ENCODE measurements at regions not wholly inside any gene's neighbourhood (a gene's known extent, or its start where the extent isn't known, plus 50 kb on each side); places are given as distances from the start of the nearest gene placed in this dataset.

DNA sequence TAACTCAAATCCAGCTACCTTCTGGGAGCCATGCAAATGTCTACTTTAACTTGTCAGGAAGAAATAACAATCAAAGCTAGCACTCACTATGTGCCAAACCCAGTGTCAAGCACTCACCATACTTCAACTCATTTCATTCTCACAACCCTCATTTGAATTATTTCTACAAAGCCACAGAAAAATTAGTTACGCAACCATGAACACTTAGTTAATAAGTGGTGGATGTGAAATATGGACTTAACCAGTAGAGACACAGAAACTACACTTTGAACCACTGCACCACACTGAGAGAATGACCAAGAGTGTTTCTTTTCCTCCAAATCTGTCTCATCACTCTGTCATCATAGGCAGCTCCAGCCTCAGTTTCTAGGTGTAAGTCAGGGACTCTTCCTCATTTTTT lies 91.0 kb upstream of the MBNL1 start:
- no peak overlapping the region for H2AK5ac ChIP-seq (ENCODE audit: low read length)
- no peak overlapping the region for H3K27ac ChIP-seq (ENCODE audit: low read depth, low read length)
- H2AFZ ChIP-seq (ENCODE audit: insufficient read depth, low read length, poor library complexity), result no peak overlapping the region
- whole genome bisulfite sequencing (ENCODE audit: extremely low coverage, insufficient coverage, insufficient read length), result 100% methylated on average over 1 of the region's 1 CpG
- H3K4me3 ChIP-seq (ENCODE audit: low read depth, low read length), result no peak overlapping the region
- H4K12ac ChIP-seq (ENCODE audit: low read depth, low read length), result no peak overlapping the region
- no peaks in the 10 kb centered on the region for H3K4me1 ChIP-seq (ENCODE audit: control insufficient read depth in 1 of 2, insufficient read depth in 2 of 2, low read length in 2 of 2)
- DNase-seq, result no peak
- H3K14ac ChIP-seq (ENCODE audit: low read length), result no peak overlapping the region
- H2BK12ac ChIP-seq (ENCODE audit: low read length), result no peak overlapping the region
- H3K4ac ChIP-seq (ENCODE audit: low read depth, low read length), result no peak overlapping the region
- H4K91ac ChIP-seq (ENCODE audit: low read depth, low read length), result no peak overlapping the region
- H2BK5ac ChIP-seq (ENCODE audit: low read depth, low read length, poor library complexity), result no peak overlapping the region
- H3K9ac ChIP-seq (ENCODE audit: low read length), result no peak overlapping the region
- H4K8ac ChIP-seq (ENCODE audit: low read depth, low read length), result no peak overlapping the region
- H3K4me2 ChIP-seq (ENCODE audit: low read length), result no peak overlapping the region
- H2BK120ac ChIP-seq (ENCODE audit: insufficient read depth, low read length, poor library complexity), result no peak overlapping the region
- no peak overlapping the region for H3K23ac ChIP-seq (ENCODE audit: low read length)
- H3K27me3 ChIP-seq (ENCODE audit: insufficient read depth, low read length), result no peaks in the 10 kb centered on the region
- no peaks in the 10 kb centered on the region for H3K79me1 ChIP-seq (ENCODE audit: low read length)
- no peak overlapping the region for H3K18ac ChIP-seq (ENCODE audit: low read length)
- no peaks in the 10 kb centered on the region for H3K9me3 ChIP-seq (ENCODE audit: insufficient read depth, low read depth, low read length)
- H3K36me3 ChIP-seq (ENCODE audit: control insufficient read depth in 1 of 2, insufficient read depth in 2 of 2, low read length in 2 of 2), result no peaks in the 10 kb centered on the region
- H3K79me2 ChIP-seq (ENCODE audit: control insufficient read depth, insufficient read depth, low read length, poor library complexity), result no peaks in the 10 kb centered on the region

DNA sequence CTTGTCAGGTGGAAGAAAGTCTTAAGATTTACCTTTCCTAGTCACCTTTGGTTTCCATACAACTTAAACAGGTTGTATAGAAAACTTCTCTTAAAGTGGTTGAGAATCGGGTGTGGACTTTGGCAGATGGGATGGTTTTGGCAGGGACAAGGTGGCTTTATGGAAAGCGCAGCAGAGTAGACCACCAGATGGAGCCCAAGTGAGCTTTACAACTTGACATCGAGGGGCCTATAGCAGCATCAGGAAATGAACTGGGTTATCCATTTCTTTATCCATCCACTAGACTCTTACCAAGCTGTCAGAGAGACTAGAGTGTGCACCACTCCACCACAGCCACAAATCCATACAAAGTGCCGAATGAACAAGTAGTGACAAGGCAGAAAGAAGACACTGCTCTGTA lies 85.3 kb upstream of the MBNL1 start:
- H3K18ac ChIP-seq (ENCODE audit: low read length), result no peak overlapping the region
- no peaks in the 10 kb centered on the region for H3K27me3 ChIP-seq (ENCODE audit: insufficient read depth, low read length)

DNA sequence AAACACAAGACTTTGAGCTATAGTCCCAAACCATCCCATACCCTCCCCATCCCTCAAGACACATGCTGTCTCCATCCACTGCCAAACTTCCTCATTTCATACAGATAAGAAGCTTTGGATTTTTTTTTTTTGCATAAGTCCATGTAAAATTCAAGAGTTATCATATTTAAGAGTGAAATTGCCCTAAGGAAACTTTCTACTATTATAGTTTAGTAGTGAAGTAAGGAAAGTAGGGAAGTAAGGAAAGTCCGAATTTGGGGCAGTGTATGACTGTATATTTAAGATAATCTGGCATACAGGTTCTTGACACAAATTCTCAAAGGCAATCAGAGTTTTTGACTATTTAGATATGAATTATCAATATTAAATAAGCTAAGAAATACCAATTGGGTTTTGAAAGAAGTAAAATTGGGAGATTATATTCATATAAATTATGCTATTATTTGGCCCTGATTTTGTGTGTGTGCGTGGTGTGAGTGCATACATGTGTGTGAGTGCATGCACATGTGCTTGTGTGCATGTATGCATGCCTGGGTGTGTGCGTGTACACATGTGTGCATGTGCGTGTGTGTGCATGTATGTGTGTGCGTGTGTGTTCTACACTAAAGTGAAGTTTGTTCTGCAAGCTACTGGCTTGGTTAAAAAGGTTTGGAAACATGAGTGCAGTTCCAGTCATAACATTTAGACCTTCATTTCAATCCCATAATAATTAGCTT lies 83.6 kb upstream of the MBNL1 start:
- Histone ChIP-seq H3K36me3 (ENCODE audit: control insufficient read depth in 1 of 2, insufficient read depth in 2 of 2, low read length in 2 of 2) (no peaks in the 10 kb centered on the region), H4K91ac (ENCODE audit: low read depth, low read length) (no peak overlapping the region), H3K9me3 (ENCODE audit: insufficient read depth, low read depth, low read length) (peaks cover 2% of the 10 kb centered on the region), H3K14ac (ENCODE audit: low read length) (no peak overlapping the region), H3K9ac (ENCODE audit: low read length) (peak overlapping the region; percentile 57), H3K4me3 (ENCODE audit: low read depth, low read length) (no peak overlapping the region), H3K4ac (ENCODE audit: low read depth, low read length) (no peak overlapping the region), H2AK5ac (ENCODE audit: low read length) (no peak overlapping the region), H4K8ac (ENCODE audit: low read depth, low read length) (no peak overlapping the region), H3K4me2 (ENCODE audit: low read length) (no peak overlapping the region), H4K12ac (ENCODE audit: low read depth, low read length) (no peak overlapping the region), H3K79me2 (ENCODE audit: control insufficient read depth, insufficient read depth, low read length, poor library complexity) (no peaks in the 10 kb centered on the region), H2BK12ac (ENCODE audit: low read length) (no peak overlapping the region), H3K23ac (ENCODE audit: low read length) (peak overlapping the region; percentile 100), H3K18ac (ENCODE audit: low read length) (no peak overlapping the region), H2BK5ac (ENCODE audit: low read depth, low read length, poor library complexity) (no peak overlapping the region), H2BK120ac (ENCODE audit: insufficient read depth, low read length, poor library complexity) (no peak overlapping the region), H2AFZ (ENCODE audit: insufficient read depth, low read length, poor library complexity) (no peak overlapping the region), H3K27me3 (ENCODE audit: insufficient read depth, low read length) (no peaks in the 10 kb centered on the region), H3K27ac (ENCODE audit: low read depth, low read length) (no peak overlapping the region), H3K79me1 (ENCODE audit: low read length) (no peaks in the 10 kb centered on the region), H3K4me1 (ENCODE audit: control insufficient read depth in 1 of 2, insufficient read depth in 2 of 2, low read length in 2 of 2) (no peaks in the 10 kb centered on the region)
- no peak for DNase-seq
- no CpG with 5 or more reads among the region's 5 CpGs for WGBS (ENCODE audit: extremely low coverage, insufficient coverage, insufficient read length)

More for the DNA sequence above, 85.3 kb upstream of the MBNL1 start:
- no CpG with 5 or more reads among the region's 4 CpGs for WGBS (ENCODE audit: extremely low coverage, insufficient coverage, insufficient read length)
- no peaks in the 10 kb centered on the region for H3K79me2 ChIP-seq (ENCODE audit: control insufficient read depth, insufficient read depth, low read length, poor library complexity)
- H2AFZ ChIP-seq (ENCODE audit: insufficient read depth, low read length, poor library complexity), result no peak overlapping the region
- H3K14ac ChIP-seq (ENCODE audit: low read length), result no peak overlapping the region
- H2BK5ac ChIP-seq (ENCODE audit: low read depth, low read length, poor library complexity), result no peak overlapping the region
- no peak overlapping the region for H2BK12ac ChIP-seq (ENCODE audit: low read length)
- H3K79me1 ChIP-seq (ENCODE audit: low read length), result no peaks in the 10 kb centered on the region
- H3K9me3 ChIP-seq (ENCODE audit: insufficient read depth, low read depth, low read length), result peaks cover 2% of the 10 kb centered on the region
- no peak overlapping the region for H4K91ac ChIP-seq (ENCODE audit: low read depth, low read length)
- no peak overlapping the region for H3K27ac ChIP-seq (ENCODE audit: low read depth, low read length)
- no peaks in the 10 kb centered on the region for H3K36me3 ChIP-seq (ENCODE audit: control insufficient read depth in 1 of 2, insufficient read depth in 2 of 2, low read length in 2 of 2)
- H3K4me3 ChIP-seq (ENCODE audit: low read depth, low read length), result no peak overlapping the region
- H3K9ac ChIP-seq (ENCODE audit: low read length), result no peak overlapping the region
- H4K8ac ChIP-seq (ENCODE audit: low read depth, low read length), result no peak overlapping the region
- no peaks in the 10 kb centered on the region for H3K4me1 ChIP-seq (ENCODE audit: control insufficient read depth in 1 of 2, insufficient read depth in 2 of 2, low read length in 2 of 2)
- no peak overlapping the region for H2AK5ac ChIP-seq (ENCODE audit: low read length)
- H4K12ac ChIP-seq (ENCODE audit: low read depth, low read length), result no peak overlapping the region
- H3K23ac ChIP-seq (ENCODE audit: low read length), result no peak overlapping the region
- no peak overlapping the region for H3K4me2 ChIP-seq (ENCODE audit: low read length)
- H2BK120ac ChIP-seq (ENCODE audit: insufficient read depth, low read length, poor library complexity), result no peak overlapping the region
- H3K4ac ChIP-seq (ENCODE audit: low read depth, low read length), result no peak overlapping the region
- peak in 1 of 2 donors; percentile 37 for DNase-seq

DNA sequence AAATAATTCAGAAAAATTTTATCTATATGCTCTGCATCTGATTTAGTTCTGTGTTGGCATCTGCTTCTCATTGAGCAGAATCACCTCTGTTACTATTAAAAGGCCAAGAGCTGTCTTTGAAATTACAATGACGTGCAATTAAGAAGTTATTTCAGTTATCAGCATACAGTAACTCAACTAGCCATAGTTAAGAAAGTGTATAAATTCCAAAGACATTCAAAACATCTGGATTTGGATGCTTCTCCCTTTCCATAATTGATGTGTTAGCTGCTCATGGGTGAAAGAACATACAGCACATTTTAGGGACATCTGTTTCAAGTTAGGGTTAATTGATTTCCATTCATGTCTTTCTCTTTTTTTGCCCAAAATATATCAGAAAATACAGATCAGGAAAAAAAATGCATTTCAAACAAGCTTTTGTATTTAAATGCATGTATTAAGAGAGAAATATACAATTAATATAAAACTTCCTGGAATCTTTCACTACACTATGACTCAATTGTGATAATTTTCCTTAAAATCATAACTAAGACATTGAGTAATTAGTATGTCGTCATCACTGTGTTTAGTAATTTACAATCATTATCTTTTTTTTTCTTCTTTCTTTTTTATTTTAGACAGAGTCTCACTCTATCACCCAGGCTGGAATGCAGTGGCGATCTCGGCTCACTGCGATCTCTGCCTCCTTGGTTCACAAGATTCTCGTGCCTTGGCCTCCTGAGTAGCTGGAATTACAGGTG lies 82.7 kb upstream of the MBNL1 start:
- Histone ChIP-seq H3K27me3 (ENCODE audit: insufficient read depth, low read length) (no peaks in the 10 kb centered on the region), H2AK5ac (ENCODE audit: low read length) (no peak overlapping the region), H2BK12ac (ENCODE audit: low read length) (no peak overlapping the region), H3K14ac (ENCODE audit: low read length) (no peak overlapping the region), H3K4me3 (ENCODE audit: low read depth, low read length) (no peak overlapping the region), H3K4me2 (ENCODE audit: low read length) (no peak overlapping the region), H3K9me3 (ENCODE audit: insufficient read depth, low read depth, low read length) (peaks cover 2% of the 10 kb centered on the region), H3K79me2 (ENCODE audit: control insufficient read depth, insufficient read depth, low read length, poor library complexity) (no peaks in the 10 kb centered on the region), H3K18ac (ENCODE audit: low read length) (no peak overlapping the region), H3K4me1 (ENCODE audit: control insufficient read depth in 1 of 2, insufficient read depth in 2 of 2, low read length in 2 of 2) (no peaks in the 10 kb centered on the region), H4K12ac (ENCODE audit: low read depth, low read length) (no peak overlapping the region), H3K27ac (ENCODE audit: low read depth, low read length) (no peak overlapping the region), H3K36me3 (ENCODE audit: control insufficient read depth in 1 of 2, insufficient read depth in 2 of 2, low read length in 2 of 2) (no peaks in the 10 kb centered on the region), H3K4ac (ENCODE audit: low read depth, low read length) (no peak overlapping the region), H2AFZ (ENCODE audit: insufficient read depth, low read length, poor library complexity) (no peak overlapping the region), H3K23ac (ENCODE audit: low read length) (no peak overlapping the region), H2BK5ac (ENCODE audit: low read depth, low read length, poor library complexity) (no peak overlapping the region), H4K8ac (ENCODE audit: low read depth, low read length) (no peak overlapping the region), H3K79me1 (ENCODE audit: low read length) (no peaks in the 10 kb centered on the region), H2BK120ac (ENCODE audit: insufficient read depth, low read length, poor library complexity) (no peak overlapping the region), H3K9ac (ENCODE audit: low read length) (no peak overlapping the region), H4K91ac (ENCODE audit: low read depth, low read length) (no peak overlapping the region)
- no CpG with 5 or more reads among the region's 6 CpGs for WGBS (ENCODE audit: extremely low coverage, insufficient coverage, insufficient read length)
- no peak for DNase-seq

Measured in trophoblast cell (in vitro differentiated cells and primary cell).